LHCN-M2 (cell line): ENCODE measurements at regions not wholly inside any gene's neighbourhood (a gene's known extent, or its start where the extent isn't known, plus 50 kb on each side); places are given as distances from the start of the nearest gene placed in this dataset.

ENCODE experiments used
- DNase-seq: peaks from one replicate; pipeline ENCODE4 v3.0.0-alpha.2; 2012; ENCODE audit warnings: low read depth

DNA sequence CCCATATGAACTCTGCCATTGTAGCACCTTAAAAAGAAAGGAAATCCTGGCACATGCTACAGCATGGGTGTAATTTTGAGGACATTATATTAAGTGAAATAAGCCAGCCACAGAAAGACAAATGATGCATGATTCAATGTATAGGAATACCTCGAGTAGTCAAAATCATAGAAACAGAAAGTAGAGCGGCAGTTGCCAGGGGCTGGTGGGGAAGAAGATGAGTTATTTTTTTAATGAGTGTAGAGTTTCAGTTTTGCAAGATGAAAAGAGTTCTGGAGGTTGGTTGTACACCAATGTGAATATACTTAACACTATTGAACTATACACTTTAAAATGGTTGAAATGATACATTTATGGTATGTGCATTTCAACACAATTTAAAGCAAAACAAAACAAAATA, 133.0 kb downstream of the ZDHHC21 start:
- no peak for DNase-seq

DNA sequence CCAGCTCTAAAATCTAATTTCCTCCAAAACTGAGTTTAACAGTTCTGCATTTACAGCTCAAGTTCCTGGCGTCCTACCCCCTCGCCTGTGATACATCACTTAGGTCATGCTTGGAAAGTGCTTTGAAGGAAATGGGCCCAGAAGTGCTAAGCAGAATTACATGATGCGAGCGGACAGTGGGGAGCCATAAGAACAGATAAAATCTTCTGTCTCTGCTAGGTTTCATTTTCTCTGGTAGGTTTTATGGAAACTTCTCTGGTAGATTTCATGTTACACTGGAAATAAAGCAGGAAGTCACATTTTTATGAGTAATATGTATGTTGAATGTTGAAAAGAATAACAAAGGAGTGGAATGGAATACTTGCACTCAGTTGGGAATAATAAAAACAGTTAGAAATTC, 138.3 kb downstream of the ZDHHC21 start:
- DNase-seq = no peak

DNA sequence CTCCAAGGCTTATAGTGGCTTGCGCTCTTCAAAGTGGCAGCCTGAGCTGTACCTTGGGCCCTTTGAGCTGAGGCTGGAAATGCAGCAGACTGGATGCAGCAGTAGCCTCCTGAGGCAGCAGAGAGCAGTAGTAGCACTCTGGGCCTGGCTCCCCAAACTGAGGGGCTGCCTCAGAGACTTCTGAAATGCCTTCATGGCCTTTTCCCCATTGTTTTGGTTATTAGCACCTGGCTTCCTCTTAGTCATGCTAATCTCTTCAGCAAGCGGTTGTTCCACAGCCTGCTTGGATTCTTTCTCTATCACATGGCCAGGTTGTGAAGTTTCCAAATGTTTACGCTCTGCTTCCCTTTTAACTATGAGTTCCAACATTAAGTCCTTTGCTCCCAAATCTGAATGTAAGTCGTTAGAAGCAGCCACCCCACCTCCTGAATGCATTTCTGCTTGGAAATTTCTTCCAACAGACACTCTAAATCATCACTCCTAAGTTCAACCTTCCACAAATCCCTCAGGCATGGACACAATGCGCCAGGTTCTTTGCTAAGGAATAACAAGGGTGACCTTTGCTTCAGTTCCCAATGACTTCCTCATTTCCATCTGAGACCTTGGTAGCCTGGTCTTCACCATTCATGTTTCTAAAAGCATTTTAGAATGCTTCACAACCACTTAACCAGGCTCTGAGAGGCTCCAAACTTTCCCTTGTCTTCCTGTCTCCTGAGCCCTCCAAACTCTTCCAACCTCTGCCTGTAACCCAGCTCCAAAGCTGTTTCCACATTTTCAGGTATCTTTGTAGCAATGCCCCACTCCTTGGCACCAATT, 145.8 kb downstream of the ZDHHC21 start:
- no peak for DNase-seq

DNA sequence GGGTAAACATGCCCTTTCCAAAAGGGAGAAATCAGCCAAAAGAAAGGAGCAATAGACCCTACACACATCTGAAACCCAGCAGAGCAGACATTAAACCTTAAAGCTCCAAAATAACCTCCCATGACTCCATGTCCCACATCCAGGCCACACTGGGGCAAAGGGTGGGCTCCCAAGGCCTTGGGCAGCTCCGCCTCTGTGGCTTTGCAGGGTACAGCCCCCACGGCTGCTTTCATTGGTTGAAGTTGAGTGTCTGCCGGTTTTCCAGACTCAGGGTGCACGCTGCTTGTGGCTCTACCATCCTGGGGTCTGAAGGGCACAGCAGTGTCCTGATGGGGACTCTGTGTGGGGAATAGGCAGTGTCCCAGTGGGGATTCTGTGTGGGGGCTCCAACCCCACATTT, 146.5 kb downstream of the ZDHHC21 start:
- DNase-seq = no peak

DNA sequence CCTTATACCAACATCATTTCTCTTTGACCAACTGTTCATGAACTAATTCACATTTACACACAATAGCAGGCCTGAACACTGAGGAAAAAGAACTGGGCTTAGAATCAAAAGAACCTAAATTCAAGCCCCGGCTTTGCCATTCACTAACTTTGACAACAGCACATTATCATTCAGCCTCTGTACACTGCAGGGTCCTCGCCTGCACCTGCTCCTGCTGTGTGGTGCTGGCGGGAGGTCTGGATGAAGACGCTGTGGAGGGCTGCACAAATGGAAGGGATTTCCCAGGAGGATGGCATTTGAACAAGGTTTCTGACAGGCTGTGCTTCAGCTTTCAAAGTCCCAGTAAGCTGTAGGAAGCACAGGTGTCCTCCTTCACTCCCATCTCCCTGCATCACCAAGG, 151.2 kb downstream of the ZDHHC21 start:
- no peak for DNase-seq

DNA sequence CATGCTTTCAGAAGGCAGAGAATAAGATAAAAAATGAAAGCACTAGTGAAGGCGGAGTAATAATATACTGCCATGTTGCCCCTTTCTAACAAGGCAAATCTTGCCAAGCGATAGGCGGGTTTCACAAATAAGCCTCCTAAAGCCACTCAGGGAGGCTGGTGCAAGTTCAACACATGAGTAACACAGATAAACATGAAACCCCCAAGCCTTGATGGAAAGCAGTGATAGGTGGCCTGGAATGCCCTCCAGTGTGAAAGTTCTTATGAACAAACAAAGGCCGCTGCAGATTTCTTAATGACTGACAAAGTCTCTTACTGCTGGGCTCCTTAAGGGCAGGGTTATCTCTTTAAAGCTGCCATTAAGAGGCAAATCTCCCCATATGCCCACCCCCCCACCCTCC, 154.7 kb downstream of the ZDHHC21 start:
- DNase-seq = no peak

DNA sequence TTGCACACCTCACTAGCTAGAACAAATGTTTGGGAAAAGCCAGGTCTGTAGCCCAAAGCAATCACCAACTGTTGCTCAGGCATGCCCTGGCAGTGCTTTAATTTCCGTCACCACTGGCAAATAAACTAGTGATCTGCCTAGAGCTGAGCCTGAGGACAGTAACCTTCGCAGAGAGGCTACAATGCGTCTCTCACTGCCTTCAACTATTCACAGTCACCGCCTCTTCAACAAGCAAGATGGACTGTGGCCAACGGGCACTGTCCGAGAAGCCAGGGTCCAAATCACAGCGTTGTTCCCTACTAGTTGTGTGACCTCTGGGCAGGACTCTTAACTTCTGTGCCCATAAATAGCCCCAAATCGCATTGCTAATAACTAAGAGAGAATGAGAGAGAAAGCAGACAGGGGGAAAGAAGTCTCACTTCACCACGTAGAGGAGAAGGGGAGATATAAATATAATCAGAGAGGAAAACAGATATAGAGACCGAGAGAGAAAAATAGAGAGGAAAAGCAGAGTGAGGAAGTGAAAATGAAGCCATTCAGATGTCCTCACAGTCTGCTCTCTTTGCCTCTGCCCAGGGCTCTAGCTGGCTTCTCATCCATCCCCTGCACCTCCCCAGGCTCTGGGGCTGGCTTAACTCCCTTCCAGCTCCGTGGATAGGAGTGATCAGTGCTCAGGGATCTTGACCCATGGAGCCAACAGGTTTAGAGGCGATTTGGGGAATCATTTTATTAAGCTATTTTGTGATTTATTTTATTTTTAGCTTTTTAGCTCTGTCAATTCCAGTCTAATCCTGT, 157.9 kb downstream of the ZDHHC21 start:
- DNase-seq = no peak

DNA sequence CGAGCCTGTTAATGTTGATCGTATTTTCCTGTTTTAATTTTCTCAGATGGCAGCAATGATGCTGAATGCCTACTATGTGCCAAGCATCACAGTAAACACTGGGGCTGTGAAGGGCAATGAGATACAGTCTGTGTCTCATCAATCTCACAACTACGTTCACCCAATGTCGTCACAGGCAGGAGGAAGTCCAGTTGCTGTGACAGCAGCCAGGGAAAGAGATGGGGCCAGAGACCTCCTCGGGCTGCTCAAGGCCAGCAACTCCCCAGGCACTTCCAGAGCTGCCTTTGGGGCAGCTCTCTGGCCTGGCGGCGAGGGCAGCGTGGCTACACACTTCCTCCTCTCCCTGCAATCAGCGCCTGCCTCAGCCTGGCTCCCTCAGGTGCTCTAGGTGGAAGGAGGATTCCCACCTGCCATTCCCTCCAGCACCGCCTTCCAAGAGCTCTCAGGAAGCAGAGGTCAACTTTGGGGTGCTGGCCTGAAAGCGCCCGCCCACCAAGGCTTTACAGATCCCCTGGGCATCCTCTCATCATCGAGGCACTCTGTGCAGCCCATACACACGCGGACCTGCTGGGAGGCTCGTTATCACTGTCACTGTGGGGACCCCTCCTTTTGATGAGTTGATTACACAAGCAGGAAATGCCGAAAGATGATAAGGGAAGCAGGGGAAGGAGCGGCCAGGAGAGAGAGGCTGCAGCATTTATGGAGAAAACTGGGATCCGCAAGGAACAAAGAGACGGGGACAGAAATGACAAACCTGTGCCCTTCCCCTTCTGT, 159.2 kb downstream of the ZDHHC21 start:
- DNase-seq = no peak

DNA sequence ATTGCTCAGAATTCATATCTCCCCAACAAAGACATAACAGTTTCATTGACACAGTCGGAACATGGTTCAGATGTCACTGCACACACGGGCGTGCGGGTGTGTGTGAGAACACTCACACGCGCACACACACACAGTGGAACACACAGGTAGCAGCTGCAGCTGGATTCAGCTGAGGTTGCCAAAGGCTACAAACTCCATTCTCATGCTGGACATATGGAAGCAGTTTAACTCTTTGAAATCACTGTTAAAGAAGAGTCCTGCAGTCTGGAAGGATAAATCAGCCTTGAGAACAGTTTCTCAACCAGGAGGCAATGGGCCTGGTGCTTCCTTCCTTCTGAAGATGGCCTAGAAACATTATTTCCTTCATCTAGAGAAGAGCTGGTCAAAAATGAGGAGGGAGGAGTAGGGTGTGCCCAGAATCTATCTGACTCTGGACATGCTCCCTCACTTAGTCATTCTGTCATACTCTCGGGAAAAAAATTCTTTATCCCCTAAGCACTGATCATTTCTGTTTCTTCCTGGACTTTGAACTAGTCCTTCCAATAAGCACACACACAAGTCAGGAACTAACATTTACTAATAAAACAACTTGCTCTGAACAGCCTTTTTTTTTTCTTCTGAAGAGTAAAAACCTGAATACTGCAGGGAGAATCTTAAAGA, 160.6 kb downstream of the ZDHHC21 start:
- no peak for DNase-seq

DNA sequence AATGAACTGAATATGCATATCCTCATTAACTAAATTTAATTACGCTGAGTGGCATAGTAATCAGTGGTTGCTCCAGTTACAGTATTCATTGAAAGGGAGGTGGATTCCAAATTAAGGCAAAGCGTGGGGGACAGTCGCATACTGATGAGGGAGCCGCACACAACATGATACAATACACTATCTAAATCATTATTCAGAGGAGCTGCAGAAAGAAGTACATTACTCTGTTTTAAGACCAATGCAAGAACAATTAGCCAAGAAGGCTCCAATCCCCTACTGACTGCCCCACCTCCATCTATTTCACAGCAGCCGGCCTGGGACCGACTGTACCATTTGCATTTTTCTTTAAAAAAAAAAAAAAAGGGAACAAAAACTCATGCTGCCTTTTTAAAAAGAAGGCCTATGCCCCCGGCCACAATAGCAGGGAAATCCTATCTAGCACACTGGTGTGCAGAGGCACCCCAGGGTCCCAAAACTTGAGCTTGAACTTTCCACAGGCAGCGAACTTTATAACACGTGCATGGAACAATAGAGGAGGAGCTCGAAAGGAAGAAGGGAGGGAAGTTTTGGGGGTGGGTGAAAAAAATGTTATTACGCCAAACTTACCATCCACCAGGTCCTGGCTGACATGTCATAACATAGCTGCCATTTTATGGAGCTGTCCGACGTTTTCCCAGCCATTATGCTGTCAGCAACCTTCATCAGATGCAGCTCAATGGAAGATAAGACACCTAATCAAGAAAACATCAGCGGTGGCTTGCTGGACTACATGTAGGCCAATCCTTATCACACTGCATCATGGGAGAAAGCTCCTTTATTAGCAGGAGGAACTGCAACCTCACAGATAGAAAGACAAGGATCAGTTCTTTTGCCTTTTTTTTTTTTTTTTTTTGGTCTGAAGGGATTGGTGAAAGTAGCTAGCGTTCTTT, 161.6 kb downstream of the ZDHHC21 start:
- DNase-seq = no peak

DNA sequence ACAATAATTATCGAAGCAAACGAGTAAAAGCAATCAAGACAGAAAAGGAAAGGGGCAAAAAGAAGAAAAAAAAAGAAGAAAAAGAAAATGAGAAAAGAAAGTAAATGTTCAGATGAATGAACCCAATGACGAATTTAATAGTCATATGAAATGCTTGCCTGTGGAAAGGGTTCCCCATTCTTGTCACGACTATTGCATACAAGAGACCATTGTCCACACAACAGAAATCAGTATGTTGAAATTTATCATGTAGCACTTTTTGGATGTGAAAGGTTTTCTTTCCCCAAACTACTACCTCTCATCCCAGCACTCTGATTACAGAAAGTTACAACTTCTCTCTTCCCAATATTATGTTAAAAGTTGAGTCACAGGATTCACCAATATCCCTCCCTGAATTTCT, 162.4 kb downstream of the ZDHHC21 start:
- DNase-seq = no peak

DNA sequence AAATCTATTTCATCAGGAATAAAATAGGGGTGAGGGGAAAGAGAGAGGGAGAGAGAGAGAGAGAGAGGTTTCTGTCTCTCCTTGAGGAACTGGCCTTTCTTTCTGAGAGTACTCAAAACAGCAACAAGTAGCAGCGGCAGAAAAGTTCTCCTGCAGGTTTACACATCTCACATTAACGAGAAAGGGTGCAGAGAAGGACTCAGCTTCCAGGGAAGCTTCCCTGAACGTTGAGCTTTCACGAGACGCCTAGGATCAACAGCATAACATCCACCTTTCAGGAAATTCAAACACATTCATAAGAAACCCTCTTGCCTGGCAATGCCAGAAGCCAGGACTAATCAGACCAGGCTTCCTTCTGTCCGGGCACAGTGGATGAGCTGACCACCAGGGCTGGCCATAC, 162.9 kb downstream of the ZDHHC21 start:
- DNase-seq = no peak

DNA sequence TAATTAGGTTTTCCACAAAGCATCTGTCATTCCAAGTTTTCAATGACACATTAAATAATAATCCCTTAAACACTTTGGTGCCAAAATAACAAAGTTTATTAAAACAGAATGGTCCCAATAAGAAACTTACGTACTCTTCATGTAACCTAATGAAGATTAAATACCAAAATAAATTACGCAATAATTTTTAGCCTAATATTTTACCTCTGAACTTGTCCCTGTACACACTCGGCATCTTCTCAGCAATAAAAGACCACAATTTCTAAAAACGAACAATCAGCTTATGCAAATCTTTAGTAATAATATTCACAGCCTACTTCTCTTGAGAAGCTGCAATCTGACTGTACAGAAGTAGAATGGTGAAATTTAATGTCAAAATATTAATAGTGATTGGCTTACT, 163.6 kb downstream of the ZDHHC21 start:
- DNase-seq = no peak

DNA sequence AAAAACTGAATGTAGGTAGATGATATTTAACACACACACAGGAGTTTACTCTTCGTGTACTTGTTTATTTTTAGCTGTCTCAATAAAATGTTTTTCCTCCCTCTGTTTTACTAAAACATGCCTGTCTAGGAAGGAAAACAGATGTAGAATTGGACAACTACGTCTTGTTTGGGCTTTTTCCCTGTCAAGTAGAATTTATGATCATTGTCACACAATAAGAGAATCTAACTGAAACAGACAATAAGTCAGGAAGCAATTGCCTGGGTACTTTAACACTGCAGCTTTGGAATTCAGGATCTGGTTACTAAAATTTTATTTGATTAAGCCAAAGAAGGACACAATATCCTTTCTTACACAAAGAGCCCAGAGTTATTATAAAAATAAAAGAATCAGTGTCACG, 164.2 kb downstream of the ZDHHC21 start:
- DNase-seq = no peak

DNA sequence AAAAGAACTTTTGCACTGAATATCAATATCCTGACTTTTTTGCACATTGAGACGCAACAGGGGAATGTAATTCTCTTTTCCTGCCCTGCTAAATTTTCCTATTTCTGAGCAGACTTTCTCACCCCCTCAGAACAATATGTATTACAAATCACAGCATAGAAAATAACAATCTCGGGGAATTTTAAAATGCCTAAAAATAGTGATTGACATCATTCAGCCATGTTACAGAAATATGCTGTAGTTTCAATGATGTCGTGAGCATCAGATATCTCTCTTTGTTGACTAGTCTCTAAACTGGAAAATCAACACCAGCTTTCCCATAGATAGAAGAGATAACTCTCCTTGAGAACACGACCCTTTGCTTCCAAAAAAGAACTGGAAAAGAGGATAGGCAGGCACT, 166.7 kb downstream of the ZDHHC21 start:
- DNase-seq = no peak

DNA sequence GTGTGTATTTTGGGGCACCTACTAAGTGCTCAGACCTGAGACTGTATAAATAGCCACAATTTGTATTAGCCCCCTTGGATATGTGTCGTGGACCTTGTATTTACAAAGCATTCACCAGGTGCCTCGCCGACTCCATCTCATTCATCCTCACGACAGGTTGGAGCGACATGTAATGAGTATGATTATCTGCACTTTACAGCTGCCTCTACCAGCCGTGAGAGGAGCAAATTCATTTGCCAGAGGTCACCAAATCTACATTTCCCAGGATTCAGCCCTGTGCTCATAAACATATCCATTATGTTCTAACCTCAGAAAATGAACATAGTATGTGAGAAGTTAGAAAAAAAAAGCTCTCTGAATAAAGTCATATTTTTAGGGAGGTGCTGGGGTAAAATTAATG, 167.4 kb downstream of the ZDHHC21 start:
- DNase-seq = no peak

DNA sequence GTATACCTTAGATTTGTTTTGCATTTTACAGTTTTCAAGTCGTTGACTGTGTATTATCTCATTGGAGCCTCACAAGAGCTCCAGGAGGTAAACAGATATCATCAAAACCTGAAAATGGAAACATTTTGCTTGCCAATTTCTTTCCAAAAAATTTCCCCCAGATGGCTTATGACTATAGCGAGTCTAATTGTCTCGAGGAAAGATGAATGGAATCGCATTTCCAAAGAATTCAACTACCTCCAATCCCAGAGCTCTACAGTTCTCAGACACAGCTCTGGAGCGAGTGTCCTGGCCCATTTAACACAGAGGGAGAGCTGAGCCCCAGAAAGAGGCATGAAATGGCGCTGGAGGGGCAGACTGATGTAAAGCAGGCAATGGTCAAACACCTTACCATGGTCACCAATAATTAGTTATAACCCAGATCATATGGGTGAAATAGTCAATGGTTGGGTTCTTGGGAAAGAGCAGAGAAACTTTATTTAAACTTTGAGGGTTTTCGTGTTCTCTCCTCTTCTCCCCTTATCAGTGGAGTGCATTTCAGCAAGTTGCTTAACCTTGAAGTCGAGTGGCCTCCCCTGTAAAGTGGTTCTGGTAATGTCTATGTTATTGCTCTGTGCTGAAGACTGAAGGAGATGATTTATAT, 168.2 kb downstream of the ZDHHC21 start:
- no peak for DNase-seq

DNA sequence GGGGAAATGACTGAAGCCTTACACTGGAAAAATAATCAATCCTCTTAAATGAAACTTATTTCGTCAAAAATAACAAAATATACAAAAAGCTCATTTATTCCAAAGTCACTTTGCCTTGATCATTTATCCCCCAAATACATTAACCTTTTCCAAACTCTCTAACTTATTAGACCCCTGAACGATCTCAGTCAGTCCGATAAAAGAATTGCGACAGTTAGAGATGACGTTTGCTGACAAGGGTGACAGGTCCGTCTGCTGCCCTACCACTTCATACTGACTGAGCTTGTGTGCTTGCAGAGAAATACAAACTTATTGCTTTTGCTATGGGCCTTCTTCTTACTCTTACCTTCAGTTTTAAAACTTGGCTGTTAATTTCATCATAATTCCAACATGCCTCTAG, 169.7 kb downstream of the ZDHHC21 start:
- no peak for DNase-seq

DNA sequence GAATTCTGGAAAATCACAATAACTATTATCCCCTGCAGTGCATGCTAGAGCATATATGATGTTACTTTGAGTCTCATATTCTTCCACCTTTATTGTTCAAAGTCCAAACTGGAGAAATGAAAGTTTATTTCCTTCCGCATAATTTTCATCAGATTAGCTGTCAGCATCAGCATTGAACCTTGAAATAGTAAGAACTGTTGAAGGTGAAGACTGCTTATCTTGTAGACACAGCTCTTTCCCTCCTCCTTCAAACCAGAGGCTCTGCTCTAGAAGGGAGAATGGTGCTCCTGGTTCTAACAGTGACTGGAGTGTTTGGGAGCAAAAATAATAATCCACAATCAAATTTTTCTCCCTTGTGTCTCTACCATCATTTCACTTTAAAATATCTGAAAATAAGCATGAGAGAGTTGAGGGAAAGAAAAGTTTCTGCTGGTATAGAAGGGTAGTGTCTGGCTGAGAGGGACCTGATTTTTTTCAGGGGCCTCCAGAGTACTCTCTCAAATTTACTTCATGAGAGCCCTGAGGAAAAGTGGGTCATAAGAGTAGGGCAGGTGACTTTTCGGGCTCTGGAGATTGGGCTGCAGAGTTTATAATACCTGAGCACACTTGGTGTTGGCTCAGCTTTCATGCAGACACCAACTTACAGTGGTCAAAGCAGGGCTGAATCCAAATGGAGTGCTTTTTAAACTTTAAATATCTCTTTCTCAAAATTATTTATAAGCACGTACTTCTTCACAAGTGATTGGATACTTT, 170.4 kb downstream of the ZDHHC21 start:
- DNase-seq = no peak
